Ovary (tissue), 3 donors: ENCODE measurements at regions not wholly inside any gene's neighbourhood (a gene's known extent, or its start where the extent isn't known, plus 50 kb on each side); places are given as distances from the start of the nearest gene placed in this dataset.

Experiments
- CTCF ChIP-seq, 3 donors: fragments of 450-650 bp in 2 of 3; fragments of 200-600 bp in 1 of 3; IDR thresholded peaks; one replicate each; pipeline versions ENCODE4 v1.5.1 to v1.8.0; 2016 to 2022; ENCODE audit warnings: antibody characterized with exemption in 3 of 3, mild to moderate bottlenecking in 1 of 3
- POLR2A ChIP-seq: fragments of 450-650 bp; IDR thresholded peaks from one replicate; pipeline ENCODE4 v1.6.1; 2017; ENCODE audit warnings: antibody characterized with exemption, mild to moderate bottlenecking, moderate library complexity
- donor health status: DM: no; HTN: no; CAD: no.

GRCh38 chr10:27436710-27437109 is 67.4 kb upstream of the RAB18 start:
- no peak for TF ChIP-seq POLR2A
- no peak for TF ChIP-seq CTCF (IDR thresholded peaks at IDR 0.05)
